NT2/D1 (cell line): ENCODE measurements at regions not wholly inside any gene's neighbourhood (a gene's known extent, or its start where the extent isn't known, plus 50 kb on each side); places are given as distances from the start of the nearest gene placed in this dataset.

ENCODE experiments used
- YY1 ChIP-seq: IDR thresholded peaks from 2 replicates; pipeline ENCODE4 v1.6.1; 2011; ENCODE audit not compliant: insufficient read length, insufficient read depth
- ZNF274 ChIP-seq: IDR thresholded peaks from 2 replicates; pipeline ENCODE4 v1.6.1; 2011; ENCODE audit warnings: mild to moderate bottlenecking, low read depth, low read length

DNA sequence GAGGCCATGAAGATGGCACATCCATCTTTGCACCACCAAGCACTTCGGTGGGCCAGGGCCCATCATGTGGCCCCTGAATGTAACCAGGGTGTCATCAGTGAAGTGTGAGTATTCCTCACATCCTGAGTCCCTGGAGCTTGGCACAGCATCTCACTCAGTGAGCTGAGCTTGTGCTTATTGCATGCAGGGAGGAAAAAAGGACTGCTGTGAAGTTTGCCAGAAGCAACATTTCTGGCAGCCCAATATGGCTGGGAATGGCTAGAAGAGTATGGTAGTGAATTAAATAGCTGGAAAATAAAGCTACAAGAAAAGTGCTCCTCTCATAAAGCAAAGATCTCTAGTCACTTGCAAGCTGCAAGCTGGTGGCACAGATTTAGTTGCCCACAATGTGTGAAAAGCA lies 109.3 kb downstream of the TNFSF18 start:
- no peak for TF ChIP-seq ZNF274
- TF ChIP-seq YY1: no peak
